ENCODE measurements at regions not wholly inside any gene's neighbourhood (a gene's known extent, or its start where the extent isn't known, plus 50 kb on each side); places are given as distances from the start of the nearest gene placed in this dataset.
"Not testable (repeated sequence)": the region's sequence is repeated elsewhere in the genome, so short reads cannot be mapped to it uniquely, and the experiment has no call there.

DNA sequence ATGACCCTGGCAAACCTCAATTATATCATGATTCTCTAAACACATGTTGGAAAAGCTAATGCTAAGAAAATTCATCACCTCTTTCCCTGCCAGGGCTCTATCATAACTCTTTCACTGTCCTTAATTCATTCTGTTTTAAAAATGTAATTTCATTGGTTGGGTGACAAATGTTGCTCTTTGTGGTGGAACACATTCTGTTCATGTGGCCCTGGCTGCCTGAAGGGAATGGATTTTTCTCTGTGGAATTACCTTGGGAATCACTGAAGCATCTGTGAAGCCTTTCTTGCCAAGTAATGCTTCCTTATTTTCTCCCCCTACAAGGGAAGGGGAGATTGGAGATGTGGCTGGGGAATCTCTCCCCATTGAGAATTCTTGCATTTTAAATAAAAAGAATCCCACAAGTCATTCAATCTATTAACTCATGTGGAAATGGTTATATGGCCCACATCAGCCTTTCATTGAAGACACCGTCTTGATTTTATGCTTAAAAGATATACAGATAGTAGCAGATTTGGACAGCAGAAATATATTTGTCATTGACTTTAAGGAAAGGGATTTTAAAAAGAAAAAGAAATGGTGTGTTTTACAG is 201.8 kb upstream of the NMUR2 start:
- FAIRE-seq = no peak
- DNase-seq (ENCODE audit: extremely low spot score, insufficient read length, low read depth) = no peak

DNA sequence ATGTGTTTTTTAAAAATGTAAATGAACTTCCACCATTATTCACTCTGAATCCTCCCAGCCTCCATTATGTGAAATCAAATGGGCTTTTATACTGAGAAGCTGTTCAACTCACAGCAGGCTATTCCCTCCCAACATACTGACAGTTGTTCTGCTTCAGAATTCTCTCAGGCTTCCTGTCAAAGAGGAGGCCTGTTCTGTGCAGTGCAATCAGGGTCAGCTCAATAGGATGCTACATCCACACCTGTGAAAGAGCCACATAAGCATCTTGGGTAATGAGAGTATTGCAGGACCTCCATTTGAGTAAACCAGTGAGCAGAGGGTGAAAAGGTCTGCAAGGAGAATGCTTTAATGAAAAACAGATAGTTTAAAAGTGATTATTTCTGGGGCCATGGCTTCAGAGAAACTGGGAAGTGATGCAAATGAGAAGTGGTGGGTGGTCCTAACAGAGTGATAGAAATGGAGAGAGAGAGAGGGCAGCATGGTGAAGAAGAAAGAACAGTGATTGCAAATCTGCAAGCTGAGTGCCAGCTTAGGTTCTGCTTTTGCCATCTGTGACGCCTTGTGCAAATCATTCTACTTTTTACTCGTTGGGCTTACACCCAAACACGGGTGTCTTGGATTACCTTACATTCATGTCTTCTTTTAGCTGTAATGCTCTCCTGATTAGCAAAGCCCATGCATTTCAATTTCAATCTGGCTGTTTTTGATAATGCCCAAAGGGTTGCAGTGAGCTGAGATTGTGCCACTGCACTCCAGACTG is 202.5 kb upstream of the NMUR2 start:
- no peak for FAIRE-seq
- DNase-seq (ENCODE audit: extremely low spot score, insufficient read length, low read depth) = no peak

DNA sequence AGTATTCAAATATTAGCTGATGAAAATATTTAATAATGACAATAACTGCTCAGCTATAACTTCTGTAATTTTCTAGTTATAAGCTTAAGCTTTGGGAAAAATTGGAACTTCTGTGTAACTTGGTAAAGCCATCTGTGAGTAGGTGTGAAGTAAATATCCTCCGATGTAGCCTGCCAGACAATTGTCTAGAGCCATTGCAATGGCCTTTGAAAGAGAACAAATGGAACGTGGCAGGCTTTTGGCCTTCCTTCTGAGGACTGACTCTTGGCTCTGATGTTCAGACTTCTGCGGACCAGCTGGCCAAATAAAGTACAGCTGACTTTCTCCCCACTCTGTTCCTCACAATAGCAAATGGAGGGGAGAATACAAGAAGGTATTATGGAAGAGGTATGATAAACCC is 203.4 kb upstream of the NMUR2 start:
- FAIRE-seq (no peak), DNase-seq (ENCODE audit: extremely low spot score, insufficient read length, low read depth) (no peak)

DNA sequence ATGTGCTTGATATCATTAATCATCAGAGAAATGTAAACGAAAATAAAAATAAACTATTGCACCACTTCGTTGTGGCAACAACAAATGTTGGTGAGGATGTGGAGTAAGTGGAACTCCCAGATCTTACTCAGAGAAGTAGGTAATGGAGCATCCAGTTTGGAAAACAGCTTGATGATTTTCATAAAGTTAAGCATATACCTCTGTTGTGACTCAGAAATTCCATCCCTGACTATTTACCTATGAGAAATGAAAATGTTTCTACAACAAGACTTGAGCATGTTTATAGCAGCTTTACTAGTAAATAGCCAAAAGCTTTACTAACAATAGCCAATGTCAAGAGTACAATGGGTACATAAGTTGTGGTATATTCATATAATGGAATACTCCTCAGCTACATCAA is 214.7 kb upstream of the NMUR2 start:
- FAIRE-seq (no peak), DNase-seq (ENCODE audit: extremely low spot score, insufficient read length, low read depth) (no peak)

DNA sequence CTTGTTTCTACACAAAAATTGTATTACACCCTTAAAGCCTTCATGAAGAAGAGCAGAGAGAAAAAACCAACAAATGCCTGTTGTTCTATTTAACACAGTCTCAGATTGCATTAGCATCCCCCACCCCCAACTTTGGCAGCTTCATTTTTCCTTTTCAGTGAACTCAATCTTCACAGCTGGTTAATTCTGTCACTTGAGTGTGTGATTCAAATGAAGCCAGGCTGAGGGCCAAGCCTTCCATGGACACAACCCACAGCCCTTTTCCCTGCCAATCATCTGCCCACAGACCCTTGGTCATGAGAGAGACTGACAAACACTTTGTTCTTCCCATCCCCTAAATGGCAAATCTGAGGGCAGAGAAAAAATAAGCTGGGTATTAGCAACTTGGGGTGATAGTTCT is 217.5 kb upstream of the NMUR2 start:
- DNase-seq (ENCODE audit: extremely low spot score, insufficient read length, low read depth) (no peak), FAIRE-seq (no peak)

DNA sequence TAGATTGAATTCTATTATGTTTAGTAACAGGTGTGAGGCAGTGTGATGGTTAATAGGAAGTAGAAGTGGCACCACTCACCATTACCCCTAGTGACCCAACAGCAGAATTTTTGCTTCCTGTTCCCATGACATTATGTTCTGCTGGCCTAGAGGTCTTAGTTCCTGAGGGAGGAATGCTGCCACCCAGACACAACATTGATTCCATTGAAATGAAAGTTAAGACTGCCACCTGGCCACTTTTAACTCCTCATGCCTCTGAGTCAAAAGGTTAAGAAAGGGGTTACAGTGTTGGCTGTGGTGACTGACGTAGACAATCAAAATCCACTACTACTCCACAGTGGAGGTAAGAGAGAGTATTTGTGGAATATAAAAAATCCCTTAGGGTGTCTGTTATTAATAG is 218.9 kb upstream of the NMUR2 start:
- DNase-seq (ENCODE audit: extremely low spot score, insufficient read length, low read depth) (no peak), FAIRE-seq (no peak)

DNA sequence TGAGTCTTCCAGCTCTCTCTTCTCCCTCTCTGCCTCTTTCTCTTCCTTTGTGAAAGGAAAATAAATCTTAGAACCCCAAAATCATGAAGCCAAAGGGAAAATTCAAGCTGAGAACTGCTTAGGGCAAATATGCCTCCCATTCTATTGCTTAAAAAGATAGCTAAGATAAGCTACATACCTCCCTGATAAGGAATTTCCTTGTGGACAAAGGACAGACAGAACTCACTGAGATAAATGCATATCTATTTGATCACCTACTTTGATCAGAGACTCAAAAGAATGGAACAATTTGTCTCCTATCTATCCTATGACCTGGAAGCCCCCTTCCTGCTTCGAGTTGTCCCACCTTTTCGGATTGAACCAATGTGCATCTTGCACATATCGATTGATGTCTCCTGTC is 220.6 kb upstream of the NMUR2 start:
- FAIRE-seq (no peak), DNase-seq (ENCODE audit: extremely low spot score, insufficient read length, low read depth) (no peak)

DNA sequence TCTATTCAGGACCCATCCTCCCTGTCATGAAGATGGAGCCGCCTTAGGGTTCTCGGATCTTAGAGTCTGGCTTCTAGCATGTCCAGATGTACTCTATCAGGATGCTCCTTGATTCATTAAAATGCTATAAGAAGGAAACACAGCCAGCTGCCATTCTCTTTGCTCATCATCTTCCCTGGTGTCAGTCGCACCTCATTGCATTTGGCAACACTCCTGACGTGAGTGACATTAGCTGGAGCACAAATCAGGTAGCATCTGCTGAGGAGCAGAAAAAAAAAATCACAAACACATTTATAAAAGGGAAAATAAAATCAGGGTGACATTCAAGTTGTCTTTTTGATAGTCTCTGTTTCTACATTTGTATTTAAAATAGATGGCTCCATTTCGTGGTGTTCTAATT is 226.1 kb upstream of the NMUR2 start:
- FAIRE-seq (no peak), DNase-seq (ENCODE audit: extremely low spot score, insufficient read length, low read depth) (no peak)

DNA sequence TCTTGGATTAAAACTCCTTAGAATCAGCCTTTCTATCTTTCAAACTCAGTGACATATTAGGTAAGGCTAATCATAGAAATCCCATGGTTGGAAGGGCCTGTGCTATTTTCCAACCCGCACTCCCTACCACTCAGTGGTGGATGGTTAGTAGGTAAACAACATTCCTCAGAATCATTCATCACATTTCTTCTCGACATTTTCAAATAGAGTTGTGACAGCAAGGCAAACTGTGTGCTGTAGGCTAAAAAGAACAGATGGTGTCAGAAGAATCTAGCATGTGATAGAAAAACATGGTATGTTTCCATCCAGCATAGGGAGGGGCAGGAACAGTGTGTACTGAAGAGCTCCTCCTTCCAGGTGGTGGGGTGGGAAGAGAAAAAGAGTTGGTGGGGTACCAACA is 227.3 kb upstream of the NMUR2 start:
- DNase-seq (ENCODE audit: extremely low spot score, insufficient read length, low read depth) (no peak), FAIRE-seq (no peak)

DNA sequence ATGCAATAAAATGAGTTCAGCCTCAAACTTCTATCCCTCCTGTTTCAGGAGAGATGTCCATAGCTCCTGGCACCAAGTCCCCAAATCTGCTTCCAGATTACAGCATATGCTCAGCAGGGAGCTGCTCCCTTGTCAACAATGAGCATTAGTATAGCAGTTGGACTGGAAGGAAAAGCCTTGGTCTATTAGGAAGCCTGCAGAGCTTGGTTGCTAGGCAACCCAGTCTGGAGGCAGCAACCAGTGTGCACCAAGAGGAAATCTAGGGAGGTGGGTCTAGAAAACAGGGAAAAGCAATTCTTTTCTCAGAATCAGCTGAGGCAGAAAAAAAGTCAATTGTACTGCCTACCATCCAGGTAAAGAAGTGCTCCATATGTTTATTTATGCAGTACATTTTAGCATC is 229.5 kb upstream of the NMUR2 start:
- no peak for FAIRE-seq
- DNase-seq (ENCODE audit: extremely low spot score, insufficient read length, low read depth) = no peak

DNA sequence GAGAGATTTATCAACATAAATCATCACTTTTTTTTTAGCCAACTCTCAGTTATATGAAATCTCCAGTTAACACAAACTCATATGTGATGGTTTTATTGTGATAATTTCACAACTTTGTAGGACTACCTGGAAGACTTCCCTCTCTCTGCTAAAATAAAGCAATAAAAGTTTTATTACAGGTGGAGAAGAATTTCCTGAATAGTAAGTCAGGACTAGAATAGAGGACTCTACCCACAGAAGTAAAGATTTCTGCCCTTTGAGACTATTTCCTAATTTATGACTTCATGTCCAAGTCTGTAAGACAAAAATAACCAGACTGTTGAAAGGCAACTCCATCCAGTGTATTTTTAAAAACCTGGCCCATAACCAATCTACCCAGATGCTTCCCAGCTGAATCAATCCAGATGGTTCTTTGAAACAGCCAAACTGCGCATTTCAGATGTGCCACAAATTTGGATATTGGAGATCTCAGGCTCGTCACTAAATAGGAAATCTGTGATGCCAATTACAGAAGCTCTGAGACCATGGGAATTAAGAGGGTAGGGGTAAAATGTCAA is 234.0 kb upstream of the NMUR2 start:
- DNase-seq (ENCODE audit: extremely low spot score, insufficient read length, low read depth) (no peak), FAIRE-seq (no peak)

DNA sequence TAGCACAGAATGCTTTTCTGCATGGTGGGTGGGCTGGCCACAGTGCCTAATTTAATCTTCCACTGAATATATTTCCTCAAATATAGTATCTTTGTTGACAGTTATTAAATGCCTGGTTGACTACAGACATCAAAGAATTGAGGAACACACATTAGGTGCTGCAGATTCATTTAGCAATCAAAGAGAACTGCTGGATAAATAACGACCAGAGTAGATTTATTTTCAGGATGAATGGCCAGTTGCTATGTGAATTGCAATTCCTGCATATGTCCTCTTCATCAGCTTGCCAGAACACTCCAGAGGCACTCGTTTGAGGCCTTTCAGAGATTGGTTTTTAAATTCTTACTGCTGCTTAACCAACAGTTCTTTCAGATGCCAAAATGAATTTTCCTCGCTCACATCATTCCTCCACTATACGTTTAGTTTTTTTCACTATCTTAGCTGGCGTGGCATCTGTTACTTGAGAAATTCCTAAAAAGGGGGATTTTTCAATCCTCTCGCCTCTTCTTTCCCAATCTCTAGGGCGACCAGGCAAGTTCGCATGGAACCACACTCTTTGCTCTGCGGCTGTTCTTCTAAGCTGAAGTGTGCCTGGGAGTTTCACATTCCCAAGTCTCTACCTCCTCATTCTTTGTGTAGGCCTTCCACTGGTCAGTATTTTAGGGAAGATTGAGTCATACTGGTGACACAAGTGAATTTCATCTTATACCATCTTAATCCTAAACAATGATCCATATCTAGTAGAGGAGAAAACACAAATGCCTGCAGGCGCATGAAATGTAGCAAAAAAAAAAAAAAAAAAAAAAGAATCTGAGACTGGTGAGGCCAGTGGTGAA is 237.1 kb upstream of the NMUR2 start:
- FAIRE-seq = no peak
- no peak for DNase-seq (ENCODE audit: extremely low spot score, insufficient read length, low read depth)

DNA sequence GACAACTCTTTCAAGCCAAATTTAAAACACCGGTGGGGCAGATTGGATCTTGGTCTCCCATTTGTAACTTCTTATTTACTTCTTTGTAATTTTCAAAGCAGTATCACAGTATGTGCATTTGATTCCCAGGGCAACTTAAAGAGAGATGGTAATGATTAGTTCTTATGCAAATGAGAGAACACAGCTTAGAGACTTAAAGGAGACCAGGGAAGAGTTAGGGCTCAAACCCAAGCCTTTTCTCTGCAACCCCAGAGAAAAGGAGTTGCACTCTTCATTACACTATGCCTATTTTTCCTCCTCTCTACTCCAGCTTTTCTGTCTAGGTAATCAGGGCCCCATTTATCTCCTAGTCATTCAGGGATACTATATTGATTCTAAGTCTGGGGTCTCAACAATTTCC is 237.8 kb upstream of the NMUR2 start:
- no peak for FAIRE-seq

DNA sequence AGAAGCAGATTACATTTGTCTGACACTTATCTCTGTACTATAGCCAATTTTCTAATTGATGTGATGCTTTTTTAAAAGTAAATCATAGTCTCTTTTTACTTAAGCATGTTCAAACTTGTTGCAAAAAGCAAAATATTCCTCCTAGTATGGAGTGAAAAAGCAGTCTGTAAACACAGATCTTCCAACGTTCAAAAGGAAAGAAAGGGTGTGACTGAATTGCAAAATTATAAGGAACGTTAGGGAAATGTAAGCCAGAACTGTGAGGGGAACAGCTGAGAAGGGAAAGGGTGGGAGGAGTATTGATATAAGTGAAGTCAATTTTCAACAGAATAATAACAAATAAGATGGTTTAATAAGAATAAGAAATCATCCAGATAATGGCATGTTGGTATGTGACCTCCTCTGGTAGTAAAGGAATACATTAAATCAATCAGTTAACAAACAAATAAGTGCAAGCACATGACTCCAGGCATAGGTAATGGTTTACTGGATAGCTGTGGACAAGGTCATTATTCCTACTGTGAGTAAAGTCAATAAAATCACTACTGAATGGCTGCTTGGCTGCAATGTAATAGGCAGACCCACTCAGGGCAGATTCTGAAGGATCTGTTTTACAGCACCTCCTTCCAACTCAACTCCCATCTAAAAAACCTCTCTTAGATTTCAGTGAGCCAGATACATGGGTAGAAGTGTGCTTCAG is 239.1 kb upstream of the NMUR2 start:
- FAIRE-seq (no peak), DNase-seq (ENCODE audit: extremely low spot score, insufficient read length, low read depth) (no peak)

More for the DNA sequence above, 237.8 kb upstream of the NMUR2 start:
- DNase-seq (ENCODE audit: extremely low spot score, insufficient read length, low read depth) = no peak

DNA sequence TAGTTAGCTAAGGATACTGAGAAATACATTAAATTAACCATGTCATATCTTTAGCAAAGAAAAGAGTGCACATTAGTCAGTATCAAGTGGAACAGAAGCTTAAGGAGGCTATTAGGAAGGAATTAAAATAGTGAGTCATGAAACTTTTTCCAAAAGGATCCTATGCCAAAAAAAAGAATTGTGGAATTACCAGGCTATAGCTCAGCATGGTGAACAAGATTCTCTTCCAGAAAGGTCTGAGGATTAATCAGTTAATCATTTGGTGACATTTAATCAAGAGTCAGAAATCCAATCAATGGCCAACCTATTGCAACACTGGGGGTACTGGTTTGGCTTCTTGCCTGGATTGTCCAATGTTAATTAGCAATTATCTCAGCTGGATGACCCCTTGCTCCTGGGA is 244.5 kb upstream of the NMUR2 start:
- DNase-seq (ENCODE audit: extremely low spot score, insufficient read length, low read depth) (no peak), FAIRE-seq (no peak)

DNA sequence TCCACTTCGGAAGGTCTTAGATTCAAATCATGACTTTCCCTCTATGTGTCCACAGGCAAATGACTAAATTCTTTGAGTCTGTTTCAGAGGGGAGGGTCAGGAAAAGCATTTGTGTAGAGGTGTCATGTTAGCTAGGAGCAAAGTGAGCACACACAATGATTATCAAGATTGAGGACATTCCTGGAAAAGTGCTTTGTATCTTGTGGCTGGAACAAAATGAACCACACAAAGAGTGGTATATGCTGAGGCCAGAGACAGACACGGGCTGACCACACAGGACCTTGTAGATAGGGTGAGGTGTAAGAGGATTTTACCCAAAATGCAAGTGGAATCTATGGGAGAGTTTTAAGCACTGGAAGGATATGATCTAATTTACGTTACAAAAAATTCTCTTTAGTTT is 245.3 kb upstream of the NMUR2 start:
- no peak for DNase-seq (ENCODE audit: extremely low spot score, insufficient read length, low read depth)
- no peak for FAIRE-seq

DNA sequence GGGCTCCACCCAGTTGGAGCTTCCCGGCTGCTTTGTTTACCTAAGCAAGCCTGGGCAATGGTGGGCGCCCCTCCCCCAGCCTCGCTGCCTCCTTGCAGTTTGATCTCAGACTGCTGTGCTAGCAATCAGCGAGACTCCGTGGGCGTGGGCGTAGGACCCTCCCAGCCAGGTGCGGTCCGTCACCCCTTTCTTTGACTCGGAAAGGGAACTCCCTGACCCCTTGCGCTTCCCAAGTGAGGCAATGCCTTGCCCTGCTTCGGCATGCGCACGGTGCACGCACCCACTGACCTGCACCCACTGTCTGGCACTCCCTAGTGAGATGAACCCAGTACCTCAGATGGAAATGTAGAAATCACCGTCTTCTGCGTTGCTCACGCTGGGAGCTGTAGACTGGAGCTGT is 254.4 kb upstream of the NMUR2 start:
- not testable (repeated sequence) for FAIRE-seq; DNase-seq (ENCODE audit: extremely low spot score, insufficient read length, low read depth)

DNA sequence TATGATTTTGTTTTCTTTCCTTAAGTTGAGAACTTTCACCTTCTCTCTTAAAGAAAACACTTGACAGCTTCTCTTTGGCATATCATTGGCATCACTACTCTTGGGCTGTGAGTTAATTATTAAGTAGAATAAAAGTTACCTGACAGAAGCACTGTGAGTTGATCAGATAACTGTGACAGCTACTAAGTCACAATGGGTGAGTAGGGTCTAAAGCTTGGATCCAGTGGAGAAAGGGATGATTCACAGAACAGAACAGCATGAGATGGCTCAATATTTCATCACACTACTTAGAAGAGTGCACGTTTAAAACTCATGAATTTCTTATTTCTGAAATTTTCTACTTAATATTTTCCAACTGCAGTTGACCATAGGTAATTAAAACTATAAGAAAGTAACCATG is 268.5 kb upstream of the NMUR2 start:
- FAIRE-seq = no peak
- no peak for DNase-seq (ENCODE audit: extremely low spot score, insufficient read length, low read depth)

DNA sequence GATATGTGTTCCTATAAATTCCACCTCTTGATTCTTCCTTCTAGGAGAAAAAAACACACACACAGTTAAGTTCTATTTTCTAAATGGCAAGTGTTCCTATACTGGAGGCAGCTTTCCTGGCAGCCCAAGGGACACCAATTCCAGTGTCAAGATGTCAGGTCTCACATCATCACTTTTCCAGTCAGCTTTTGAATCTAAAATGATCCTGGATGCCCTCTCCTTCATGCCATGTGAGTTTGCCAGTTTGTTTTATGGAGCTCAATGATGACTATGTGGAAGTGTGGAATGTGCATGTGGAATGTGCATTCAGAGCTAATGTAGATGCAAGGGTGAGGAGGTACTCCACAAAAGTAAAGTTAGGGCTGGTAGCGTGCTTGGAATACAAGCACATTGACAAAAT is 269.3 kb upstream of the NMUR2 start:
- DNase-seq (ENCODE audit: extremely low spot score, insufficient read length, low read depth) (no peak), FAIRE-seq (no peak)

DNA sequence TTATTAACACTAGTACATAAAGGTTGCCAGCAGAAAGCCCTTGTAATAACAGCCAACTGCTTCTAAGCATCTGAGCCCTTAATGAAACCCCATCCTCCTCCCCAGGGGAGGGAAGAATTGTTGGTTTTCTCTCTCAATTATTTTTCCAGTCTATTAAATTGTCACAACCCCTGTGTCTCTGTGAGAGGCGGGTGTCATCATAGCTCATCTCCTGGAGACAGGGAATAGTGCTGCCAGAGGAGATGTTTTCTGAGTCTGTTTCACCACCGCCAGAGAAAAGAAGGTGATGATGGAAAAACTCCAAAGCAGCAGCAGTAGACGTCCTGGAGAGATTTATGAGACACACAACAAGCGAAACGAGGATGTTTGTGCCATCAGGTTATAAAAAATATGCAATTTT is 271.1 kb upstream of the NMUR2 start:
- no peak for DNase-seq (ENCODE audit: extremely low spot score, insufficient read length, low read depth)
- no peak for FAIRE-seq

Measured in GM18507 (cell line).